Frontal cortex (tissue), 3 donors: ENCODE measurements at regions not wholly inside any gene's neighbourhood (a gene's known extent, or its start where the extent isn't known, plus 50 kb on each side); places are given as distances from the start of the nearest gene placed in this dataset.

Experiments
- DNase-seq, 2 donors: peaks; one replicate each; pipeline ENCODE4 v3.0.0; 2012; ENCODE audit warnings: low spot score in 2 of 2
- FAIRE-seq: peaks from 2 replicates; lab custom pipeline; 2012; peaks lifted over from hg19 to GRCh38; lab: Jason Lieb, UNC
- donor health status: control.
- donor health status: control.
- donor health status: control.

DNA sequence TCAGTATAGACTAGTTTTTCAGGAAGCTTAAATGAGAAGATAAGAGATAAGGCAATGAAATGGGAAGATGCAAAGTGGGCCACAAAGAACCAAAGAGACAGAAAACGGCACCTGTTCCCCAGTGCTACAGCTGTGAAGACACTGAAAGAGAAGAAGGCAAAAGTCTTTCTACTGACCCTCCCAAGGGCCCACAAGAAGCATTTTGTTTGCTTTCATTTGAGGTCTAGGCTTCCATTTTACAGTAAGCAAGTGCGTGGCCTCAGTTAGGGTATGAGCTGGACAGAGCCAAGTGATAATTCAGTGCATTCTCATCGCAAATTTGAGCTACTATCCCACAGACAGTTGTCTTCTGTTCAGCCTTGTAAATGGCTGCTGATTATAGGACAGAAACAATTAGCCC lies 53.4 kb upstream of the STK17B start:
- DNase-seq (no peak), FAIRE-seq (no peak)

DNA sequence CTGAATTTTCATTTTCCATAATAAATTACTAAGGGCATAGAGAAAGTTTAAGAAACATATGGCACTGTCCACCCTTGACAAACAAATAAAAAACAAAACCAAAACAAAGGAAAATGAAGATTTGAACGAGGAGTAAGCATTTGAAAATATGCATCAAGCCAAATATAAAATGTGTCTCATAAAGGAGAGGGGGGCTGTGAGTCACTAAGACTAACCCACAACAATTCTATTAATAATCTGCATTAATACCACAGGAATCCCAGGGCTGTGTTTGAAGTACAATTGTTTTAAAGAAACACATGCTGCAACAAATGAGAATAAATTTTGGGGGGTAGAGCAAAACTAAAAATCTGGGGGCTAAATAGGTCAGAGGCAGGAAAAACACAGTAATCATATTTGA lies 53.8 kb upstream of the STK17B start:
- DNase-seq = no peak
- FAIRE-seq = no peak

DNA sequence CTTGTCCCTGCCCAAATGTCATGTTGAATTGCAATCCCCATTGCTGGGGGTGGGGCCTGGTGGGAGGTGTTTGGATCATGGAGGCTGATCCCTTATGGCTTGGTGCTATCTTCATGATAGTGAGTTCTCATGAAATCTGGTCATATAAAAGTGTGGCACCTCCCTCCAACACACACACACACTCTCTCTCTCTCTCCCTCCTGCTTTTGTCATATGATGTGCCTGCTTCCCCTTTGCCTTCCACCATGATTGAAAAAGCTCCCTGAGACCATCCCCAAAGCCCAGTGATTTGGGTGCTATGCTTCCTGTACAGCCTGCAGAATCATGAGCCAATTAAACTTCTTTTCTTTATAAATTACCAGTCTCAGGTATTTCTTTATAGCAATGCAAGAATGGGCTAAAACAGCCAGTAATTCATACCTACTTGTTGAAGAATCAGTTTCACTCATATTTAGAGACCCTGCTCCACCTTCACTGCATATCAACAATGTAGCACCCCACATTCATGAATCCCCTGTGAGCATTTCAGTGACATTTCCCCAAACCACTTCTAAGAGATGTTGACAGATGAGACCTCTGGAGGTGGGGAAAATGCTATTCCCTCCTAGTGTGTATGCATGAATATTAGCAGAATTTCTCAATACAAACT lies 54.8 kb upstream of the STK17B start:
- DNase-seq (no peak), FAIRE-seq (no peak)

DNA sequence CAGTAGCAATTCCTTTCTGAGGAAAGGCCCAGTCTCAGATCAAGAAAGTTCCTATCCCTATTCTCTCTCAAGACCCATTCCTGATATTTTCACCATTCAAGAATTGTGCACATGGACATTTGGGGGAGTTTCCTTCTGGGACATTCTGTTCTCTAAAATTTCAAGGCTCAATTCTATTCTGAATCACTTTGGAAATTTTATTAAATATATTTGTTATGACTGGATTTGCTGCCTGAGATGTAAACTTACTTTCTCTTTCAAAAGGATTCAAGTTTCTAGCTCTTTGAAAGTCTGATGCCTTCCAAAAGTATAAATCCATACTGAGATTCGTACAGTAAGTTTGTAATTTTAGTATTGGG lies 55.3 kb upstream of the STK17B start:
- FAIRE-seq = no peak
- no peak for DNase-seq

DNA sequence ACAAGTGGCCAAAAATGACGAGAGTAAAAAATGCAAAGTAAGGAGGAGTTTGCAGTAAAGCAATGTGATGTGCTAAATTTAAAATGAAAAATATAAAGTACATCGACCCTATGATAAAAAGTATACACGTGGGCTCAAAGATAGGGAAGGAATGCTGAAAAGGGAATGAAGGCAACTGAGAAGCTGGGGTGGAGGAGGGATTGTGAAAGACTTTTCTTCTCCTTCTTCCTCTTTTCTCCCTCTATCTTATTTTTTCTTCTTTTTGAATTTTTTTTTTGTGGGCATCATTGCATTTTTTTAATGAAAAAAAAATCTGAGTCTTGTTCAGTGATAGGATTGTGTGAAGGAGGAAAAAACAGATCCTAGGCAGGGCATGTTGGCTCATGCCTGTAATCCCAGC lies 57.6 kb upstream of the STK17B start:
- FAIRE-seq = no peak
- no peak for DNase-seq

DNA sequence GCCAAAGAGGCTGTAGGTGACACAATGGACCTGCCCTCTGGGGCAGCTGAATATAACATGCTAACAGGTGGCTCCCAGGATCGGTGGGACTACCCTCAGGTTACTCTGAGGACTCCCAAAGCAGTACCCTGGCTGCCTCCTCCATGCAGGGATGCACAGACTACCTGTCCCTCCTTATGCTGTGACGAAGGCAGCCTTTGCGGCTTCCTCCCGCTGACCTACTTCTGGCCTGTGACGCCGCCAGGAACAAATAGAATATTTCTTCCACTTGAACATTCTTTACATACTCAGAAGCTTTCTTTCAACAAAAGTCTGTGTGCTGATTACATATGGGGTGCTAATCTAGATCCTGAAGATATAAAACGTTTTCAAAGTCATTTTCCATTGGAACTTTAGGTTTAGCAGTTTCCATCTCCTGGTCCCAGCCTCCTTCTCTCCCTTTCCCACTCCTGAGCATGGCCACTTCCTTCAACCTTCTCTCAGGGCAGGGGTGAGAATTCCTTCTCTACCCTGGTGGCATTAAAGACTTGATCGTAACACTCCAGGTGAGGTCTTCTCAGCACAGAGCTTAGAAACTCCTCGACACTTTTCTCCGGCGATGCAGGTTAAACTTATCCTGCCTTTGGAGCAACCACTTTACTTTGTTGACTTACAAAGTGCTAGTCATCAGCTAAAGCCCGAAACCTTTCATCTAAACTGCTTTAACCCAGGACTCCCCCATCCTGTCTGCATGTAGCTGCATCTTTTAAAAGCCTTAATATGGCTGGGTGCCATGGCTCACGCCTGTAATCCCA lies 58.9 kb upstream of the STK17B start:
- DNase-seq = no peak
- no peak for FAIRE-seq

DNA sequence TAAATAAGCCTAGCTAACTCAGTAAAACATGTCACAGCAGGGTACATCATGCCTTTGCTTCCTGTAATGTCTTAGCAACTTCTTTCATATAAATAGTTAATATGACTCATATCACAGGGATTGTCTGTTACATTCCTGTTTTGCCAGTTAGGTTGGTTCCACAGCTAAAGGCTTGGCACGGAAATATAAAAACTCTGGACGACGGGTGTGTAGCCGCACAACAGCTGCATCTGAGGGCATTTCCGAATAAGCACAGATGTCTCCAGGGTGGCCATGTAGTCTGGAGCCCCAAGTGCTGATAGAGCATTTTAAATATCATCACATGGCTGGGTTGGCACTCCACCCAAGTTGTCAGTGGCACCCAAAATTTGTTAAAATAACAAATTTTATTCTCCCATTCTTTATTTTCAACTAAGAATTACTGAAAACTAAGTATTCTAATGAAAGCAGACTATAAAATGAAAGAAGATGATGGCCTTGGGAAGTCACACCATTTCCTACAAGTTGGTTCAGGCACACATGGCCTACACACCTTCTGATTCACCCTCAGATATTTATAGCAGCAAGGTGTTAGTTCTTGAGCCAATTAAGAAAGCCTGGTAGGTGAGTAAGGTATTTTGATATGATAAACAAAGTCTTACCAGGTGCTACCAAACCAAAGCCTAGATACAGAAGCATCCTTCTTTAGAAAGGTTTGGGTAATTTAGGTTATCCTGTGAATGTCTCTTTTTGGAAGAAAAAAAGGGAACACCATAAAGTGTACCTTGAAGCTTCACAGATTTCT lies 61.8 kb upstream of the STK17B start:
- DNase-seq (no peak), FAIRE-seq (no peak)

DNA sequence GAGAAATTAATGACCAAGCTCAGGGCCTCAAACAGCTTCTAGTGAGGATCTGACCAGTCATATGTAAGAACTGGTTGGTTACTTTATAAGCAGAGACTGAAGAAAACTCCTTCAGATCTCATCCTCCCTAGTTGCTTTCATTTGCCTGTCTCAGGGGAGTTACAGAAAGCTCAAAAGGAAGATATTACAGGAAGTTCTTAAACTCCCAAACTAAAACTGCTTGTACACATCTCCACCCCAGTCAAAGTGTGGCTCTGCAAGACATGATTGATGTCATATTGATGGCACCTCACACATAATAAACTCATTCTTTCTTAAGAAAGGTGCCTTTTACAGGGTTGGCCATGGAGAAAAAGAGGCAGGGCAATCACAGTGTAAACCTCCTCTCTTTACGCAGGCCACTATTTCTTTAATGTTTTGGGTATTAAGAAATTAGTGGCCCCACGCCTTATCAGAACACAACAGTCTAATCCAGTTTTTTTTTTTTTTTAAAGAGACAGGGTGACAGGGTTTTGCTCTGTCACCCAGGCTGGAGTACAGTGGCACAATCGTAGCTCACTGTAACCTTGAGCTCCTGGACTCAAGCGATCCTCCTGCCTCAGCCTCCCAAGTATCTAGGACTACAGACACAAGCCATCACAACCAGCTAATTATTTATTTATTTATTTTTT lies 62.6 kb upstream of the STK17B start:
- FAIRE-seq (no peak), DNase-seq (no peak)

DNA sequence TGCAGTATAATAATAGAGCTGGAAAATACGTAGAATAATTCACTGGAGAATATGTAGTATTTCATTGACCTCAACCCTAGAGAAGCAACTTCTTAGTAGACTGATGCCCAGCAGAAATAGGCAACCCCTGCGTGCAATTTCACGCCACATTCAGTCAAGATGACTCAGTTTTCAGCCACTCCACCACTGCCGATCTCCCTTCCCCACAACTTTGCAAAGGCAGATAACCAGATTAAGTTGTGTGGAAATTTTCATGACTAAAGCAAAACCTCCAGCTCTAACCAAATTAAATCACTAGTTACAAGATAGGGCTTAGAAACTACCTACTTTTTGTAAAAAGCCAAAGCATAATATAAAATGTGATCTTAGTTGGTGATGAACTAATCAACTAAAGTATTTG lies 63.3 kb upstream of the STK17B start:
- FAIRE-seq = no peak
- DNase-seq = no peak

DNA sequence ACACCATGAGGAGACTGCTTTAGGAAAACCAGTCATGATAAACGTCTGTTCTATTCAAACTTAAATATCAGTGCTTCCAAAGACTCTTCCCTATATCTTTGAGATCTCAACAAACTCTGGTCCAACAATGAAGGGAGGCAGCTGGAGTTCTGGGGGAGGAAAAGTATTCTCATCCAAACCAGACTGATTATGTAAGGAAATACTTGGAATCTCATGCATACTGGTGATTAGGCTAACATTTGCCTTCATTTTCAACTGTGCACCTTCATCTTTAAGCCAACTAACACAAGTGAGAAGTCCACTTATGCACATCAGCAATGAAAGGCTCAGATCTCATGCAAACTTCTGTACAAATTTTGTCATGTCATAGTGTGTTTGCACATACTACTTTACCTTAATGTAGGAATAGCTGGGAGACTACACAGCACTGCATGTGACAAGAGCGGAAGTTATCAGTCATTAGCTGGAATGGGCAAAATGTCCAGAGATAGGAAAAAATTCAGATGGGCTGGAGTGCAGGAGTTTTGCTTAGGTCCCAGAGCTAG lies 67.5 kb upstream of the STK17B start:
- FAIRE-seq = no peak

DNA sequence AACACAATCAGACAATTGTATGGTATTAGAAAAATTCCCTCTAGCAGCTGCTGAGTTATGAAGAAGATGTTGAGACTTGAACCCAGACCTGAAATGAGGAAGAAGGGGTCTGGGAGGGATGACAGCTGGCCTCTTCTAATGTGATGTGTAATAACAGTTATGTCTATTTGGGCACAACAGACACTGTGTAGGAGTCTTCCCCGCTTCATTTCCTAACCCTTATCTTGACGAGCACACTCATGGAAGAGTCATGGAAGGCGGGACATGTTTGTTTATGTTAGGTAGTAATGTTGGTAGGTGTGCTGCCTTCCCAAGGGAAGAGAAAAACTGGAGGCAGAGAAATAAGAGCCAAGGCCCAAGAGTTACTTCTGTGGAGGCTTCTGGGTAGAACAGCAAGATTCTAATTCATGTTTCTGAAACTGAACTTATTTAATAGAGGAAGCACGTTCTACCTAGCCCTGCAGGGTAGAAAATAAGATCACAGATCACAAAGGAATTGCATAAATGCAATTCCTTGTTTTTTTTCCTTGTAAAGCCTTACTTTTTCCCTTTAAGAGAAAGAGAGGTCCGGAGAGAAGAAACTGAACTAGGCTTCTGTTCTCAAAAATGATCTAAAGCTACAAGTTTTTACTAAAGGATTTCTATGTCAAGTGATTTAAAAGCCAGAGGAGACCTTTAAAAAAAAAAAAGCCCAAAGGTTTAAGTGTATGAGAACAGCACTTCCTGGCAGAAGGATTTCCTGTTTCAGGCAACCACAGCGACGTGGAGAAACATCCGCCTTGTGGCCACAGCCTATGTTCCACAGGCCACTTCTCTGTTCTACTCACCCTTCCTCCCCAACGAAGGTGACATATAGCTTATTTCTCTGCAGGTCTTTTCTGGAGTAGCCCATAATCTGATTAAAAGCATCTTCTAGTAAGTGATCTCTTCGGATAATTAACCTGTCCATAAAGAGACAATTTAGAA lies 68.5 kb upstream of the STK17B start:
- DNase-seq = no peak

More for the DNA sequence above, 67.5 kb upstream of the STK17B start:
- DNase-seq = no peak

DNA sequence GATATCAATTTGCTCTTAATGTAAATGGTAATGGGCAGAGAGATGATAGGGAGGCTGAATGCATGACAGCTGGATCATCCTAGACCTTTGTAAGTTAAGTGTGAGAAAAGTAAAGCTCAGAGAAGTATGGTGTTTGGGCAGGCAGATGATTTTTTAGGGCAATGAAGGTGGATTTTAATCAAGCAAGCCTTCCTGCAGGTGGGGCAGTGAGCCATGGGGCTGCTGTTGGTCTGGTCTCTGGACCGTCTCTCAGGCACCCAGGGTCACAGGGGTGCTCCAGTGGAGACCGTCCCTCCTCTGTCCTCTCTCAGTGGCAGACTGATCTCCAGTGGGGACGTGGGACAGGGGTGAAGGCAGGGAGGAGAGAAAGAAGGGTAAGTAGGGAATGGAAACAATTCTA lies 69.8 kb upstream of the STK17B start:
- no peak for FAIRE-seq
- no peak for DNase-seq

More for the DNA sequence above, 68.5 kb upstream of the STK17B start:
- FAIRE-seq = no peak

DNA sequence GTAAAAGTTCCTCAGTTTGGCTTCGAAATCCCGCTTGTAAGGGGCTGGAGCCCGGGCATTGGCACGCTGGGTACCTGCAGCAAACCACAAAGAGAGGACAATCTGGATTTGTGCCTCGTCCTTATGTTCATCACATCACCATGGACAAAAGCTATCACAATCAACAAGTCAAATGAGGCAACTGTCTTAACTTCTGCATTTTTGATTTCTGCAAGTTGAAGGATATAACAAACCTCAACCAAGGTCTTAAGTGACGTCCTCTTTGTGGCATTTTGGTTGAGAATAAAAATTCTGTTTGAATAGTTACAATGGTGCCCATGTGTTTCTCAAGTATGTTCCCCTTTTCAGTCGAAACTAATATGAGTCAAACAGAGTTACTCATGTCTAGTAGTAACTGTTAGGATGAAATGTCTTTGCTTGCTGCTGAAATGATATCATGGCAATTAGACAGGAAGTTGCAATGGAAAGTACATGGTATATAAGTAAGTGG lies 70.8 kb upstream of the STK17B start:
- FAIRE-seq = no peak
- DNase-seq = no peak

DNA sequence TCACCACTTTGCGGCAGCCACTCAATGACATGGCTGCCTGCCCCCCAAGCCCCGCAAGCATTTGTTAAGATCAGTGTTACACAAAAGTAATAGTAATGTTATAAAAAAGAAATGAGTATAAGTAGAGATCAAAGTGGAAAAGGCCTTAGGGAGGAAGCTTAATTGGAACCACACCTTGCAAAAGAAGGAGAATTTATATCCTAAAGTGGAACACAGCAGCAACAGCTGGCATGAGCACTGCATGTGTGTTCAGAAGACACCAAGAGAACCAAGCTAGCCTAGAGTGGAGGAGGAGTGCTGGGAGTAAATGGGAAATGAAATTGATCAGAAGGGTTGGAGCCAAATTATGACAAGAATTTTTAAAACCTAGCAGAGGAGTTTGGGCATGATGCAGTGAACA lies 73.1 kb upstream of the STK17B start:
- DNase-seq = no peak
- no peak for FAIRE-seq

DNA sequence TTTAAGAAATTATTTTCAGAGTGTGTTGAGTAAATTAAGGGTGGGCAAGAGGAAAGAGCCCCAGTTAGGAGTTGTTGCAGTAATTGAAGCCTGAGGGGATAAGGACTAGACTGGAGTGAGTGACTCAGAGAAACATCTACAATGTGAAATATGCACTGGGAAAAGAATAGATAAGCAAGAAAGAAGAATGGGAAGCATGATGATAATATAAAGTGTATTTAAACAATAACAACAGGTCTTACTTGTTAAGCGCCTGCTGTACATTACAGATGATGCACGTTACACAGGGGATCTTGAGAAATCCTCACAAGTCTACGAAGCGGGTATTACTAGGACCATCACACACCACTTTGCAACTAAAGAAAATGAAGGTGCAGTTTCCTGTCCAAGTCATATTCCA lies 73.6 kb upstream of the STK17B start:
- no peak for FAIRE-seq

DNA sequence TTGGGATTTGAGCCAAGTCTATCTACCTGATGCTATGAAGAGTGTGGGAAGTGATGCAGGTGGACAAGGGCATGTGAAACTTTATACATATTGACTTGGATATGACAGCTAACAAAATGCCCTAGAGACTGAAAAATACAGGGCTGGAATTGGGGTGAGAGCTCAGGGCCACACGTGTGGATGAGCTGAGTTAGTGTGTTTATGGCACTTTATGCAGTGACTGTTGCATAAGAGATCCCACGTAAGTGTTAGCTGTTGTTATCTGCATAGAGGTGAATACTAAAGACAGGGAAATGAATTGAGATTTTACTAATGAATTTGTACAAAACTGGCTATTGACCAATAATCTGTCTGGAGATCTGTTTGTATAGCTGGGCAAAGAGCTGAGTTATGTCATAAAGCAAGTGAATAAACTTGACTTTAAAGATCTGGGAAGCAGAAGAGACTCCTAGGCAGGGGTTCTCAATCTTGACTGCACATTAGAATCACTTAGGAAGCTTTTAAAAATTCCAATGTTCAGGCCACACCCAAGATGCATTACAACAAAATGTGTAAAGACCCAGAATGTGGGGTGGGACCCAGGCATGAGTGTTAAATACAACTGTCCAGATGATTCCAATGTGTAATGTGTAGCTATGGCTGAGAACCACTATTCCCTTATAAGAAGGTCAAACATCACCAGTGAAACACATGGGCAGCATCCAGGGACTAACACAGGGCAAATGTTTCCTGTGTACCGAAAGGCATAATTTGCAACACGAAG lies 74.2 kb upstream of the STK17B start:
- no peak for FAIRE-seq
- DNase-seq = no peak

More for the DNA sequence above, 73.6 kb upstream of the STK17B start:
- DNase-seq = no peak

DNA sequence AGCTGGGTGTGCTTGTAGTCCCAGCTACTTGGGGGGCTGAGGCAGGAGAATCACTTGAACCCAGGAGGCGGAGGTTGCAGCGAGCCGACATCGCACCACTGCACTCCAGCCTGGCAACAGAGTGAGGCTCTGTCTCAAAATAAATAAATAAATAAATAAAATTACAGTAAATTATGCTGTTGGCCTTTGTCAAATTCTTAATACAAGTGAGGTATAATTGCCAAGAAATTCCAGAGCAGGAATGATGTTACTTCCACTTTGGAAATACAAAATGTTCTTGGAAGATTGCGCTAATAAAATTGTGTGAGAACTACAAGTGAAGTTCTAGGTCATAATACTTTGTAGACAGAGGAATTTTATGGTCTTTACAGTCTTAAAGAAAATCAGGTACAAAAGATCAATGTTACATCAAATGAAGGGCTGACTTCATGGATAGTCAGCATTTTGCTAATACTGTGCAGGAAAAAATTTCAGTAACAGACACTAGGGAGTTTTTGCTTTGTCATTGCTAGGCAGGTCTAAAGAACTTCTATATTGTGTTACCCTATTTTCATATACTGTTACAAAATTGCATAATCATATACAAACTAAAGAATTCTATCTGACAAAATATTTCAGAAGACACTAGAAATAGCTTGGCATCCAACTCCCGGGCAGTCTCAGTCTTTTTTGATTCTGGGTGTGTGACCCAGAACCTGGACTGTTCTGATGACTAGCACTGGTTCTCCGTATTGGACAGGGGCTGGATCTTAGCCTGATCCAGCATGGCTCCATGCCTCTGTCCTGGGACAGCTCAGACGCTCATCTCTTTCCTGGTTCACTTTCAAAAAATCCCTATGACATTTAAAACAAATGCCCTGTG lies 76.0 kb upstream of the STK17B start:
- DNase-seq (no peak), FAIRE-seq (no peak)
